ENCODE measurements at regions not wholly inside any gene's neighbourhood (a gene's known extent, or its start where the extent isn't known, plus 50 kb on each side); places are given as distances from the start of the nearest gene placed in this dataset.

DNA sequence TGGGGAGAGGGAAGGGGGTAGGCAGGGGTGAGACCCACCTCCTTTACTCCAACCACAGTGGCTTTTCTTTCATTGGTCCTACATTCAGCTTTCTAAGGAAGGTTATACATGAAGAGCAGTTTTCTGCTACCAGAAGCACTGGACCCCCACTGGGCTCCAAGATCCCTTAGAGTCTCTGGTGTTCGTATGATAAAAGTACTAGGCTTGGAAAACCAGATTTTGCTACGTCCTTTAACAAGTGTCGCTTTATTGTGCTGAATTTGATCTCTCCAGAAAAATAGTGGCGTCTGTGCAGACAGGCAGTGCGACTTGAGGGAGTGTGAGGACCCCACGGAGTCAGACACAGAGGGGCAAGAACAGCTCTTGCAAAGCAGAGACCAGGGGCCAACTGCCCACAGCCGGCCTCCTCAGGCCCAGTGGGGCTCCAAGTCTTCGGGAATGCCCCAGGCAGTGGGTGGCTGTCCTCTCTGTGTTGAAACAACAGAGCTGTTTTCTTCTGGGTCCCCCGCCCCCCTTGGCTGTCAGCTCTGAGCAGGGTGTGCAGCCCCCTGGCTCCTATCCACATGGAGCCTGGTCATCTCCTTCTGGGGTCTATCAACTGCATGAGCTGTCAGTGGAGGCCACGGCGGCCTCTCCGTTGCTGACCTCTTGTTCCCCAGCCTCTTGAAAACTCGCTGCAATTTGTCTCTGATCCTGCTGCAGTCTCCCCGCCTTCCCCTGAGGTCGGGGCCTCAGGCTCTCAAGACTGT, 333.2 kb downstream of the RPS24 start:
- DNase-seq (ENCODE audit: low spot score), result no peak

DNA sequence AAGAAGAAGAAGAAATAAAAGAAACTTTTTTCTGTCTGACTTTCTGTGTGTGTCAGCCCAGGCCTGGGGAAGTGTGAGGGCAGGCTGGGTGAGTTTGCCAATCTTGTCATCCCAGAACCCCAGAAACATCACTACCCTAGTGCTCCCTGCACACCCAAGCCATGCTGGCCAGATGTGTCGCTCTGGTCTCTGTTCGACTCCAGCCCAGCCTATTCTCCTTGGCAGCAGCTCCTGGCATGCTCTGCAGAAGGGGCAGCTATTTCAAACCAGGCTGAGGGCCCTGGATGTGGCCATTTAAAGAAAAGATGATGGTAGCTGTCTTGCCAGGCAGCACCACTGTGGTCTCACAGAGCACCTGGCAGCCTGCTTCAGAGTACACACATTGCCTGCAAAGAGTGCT, 334.1 kb downstream of the RPS24 start:
- no peak for DNase-seq (ENCODE audit: low spot score)

DNA sequence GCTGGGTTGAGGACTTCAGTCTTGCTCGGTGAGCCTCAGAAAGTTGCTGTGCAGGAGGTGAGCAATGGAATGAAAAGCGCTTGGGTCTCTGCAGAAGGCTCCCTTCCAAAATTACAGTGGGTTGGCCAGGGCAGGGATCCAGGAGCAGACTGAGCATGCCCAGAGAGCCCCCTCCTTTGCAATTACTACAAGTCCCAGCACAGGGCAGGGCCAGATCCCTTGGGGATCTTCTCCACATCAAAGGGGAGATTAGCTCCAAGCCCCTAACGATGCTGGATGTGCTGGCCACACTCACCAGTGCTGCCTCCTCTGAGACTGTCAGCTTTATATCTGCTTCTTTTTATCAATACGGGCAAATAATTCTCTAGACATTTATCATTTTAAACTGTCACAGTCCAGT, 337.5 kb downstream of the RPS24 start:
- DNase-seq (ENCODE audit: low spot score), result no peak

DNA sequence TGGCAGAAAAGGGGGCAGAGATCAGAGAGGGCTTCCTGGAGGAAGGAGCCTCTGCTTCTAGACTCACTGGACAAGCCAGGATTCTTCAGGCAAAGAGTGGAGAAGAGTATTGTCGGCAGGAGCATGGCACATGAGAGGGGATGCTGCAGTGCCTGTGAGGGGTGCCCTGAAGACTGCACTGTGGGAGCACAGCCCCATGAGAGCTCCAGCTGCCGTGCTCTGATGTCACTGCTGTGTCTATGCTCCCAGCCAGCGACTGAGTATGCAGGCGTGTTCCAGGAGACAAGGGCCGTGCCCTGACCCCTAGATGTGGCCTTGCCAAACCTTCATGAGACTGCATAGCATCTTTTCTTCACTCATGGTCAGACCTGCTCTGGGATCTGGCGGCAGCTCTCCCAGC, 339.1 kb downstream of the RPS24 start:
- DNase-seq (ENCODE audit: low spot score), result no peak

DNA sequence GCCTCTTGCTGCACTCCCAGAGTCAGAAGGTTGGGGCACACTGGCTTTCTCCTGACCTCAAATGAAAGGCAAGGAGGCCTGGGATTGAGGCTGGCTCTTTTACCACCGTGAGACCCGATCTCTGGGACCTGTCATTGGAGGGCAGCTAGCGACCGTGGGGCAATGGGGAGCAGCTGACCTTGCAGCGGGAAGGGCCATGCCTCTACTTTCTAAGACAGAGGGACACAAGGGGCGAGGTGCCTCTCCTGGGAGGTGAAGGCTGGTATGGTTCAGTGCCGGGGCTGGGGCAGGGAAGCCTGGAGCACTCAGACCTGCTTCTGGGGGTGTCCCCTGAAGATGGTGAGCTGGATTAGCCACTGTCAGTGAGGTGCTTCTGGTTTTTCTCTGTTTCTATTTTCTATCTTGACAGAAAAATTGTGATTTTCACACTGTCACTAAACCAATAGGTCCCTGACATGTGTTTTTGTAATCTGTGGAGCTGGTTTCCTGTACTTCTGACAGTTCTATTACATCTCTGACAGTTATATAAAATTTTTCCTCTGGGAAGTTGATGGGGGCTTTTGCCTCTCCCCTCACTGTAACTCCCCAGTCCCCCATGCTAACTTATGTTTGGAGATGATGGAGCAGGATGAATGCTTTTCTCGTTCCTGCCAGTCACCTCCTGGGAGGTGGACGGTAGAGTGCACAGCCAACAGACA, 340.8 kb downstream of the RPS24 start:
- DNase-seq (ENCODE audit: low spot score), result no peak

DNA sequence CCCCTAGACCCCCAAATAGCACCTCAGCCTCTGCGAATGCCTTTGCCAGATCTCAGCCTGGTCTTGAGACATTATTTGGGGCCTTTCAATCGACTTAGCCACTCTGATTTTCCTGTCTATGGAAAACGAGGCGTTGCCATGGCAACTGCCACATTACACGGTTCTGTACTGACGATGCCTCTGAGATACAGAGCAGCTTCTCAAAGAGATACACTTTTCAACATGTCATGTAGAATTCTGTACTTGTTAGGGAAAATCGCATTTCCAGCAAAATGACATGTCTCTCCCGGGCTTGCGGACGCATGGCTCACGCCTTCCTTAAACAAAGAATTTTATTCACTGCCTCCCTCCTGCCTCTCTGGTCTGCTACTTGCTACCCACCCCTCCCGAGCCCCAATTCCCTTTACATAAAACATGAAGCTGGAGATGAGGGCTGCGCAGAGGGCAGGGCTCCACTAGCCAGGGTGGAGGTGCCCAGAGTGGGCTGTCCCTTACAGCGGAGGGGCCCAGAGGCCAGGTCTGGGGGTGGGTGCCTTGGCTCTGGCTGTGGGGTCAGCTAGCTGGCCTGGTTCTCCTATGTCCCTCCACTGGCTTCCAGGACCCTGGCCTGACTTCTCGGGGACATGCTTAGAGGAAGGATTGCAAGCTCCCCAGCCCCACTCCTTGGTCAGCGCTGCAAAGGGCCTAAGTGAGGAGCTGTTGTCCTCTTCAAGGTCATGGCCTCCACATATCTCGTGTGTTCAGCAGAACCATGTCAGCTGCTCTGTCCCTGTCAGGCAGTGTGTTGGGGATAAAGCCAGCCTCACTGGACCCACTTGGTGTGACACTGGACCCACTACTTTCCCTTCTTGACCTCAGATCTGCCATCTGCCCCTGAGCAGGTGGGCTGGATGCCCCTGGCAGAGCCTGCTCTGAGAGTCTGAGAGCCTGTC, 342.5 kb downstream of the RPS24 start:
- DNase-seq (ENCODE audit: low spot score), result no peak

DNA sequence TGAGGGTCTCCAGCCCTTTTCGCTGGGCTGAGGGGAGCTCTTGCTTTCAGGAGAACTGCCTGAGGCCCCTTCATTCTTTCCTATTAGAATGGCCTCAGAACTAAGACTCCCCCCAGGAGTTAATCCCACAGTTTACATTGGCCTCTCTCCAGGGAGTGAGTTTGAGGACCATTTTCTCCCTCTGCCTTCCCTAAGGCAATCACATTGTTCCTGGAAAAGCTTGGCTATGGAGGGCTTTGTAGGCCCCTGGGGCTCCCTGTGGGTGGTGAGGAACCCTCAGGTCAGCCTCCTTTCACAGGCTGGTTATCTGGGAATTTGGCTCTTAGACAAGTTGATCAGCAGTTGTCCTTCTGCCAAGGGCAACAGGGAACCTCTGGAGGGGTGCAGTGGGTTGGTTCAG, 343.7 kb downstream of the RPS24 start:
- DNase-seq (ENCODE audit: low spot score), result no peak

DNA sequence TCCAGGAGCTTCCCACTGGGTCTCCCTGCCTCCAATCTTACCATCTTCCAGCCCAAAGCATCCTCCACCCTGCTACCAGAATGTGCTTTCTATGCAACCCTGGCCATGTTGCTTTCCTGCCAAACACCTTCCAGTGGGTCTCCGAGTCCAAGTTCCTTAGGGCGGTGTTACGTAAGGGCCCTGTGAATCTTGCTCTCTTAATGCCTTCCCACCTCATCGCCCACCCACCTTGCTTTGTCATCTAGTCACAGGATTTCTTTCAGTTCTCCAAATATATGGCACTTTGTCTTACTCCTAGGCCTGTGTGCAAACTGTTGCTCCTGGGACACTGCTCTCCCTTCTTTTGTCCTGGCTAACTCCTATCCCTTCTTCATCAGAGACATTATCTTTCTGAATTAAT, 344.5 kb downstream of the RPS24 start:
- no peak for DNase-seq (ENCODE audit: low spot score)

DNA sequence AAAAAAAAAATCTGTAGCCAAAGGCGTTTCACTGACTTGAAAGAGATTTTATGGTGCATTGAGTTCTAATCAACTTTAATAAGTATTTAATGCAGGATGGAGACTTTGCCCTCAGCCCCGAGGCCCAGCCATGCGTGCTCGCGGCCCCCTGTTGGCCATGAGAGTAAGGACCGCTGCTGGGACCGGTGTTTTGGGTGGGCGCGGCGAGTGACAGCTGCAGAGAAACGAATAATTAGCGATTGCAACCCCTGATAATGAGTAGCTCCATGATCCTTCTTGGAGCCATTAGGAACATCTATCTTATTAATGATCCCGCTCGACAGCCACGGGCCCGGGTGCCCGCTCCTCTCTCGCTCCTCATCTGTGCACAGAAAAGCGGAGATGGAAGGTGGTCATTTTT, 347.4 kb downstream of the RPS24 start:
- DNase-seq (ENCODE audit: low spot score), result no peak

DNA sequence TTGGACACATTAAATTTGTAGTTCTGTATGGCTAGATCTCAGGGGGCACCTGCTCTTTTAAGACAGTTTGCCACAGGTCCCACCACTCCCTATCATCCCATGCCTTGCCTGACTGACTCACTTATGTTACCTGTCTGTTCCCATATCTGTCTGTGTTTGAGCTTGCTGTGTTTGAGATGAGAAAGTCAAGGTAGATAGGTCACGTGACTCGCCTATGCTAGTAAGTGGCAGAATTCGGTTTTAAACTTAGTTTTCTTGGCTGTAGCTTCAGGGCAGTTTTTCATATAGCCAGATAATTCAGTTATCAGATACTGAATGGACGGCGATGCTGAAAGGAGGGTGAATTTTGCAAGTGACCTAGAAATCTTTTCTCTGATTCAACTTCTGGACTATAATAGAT, 348.4 kb downstream of the RPS24 start:
- DNase-seq (ENCODE audit: low spot score), result no peak

DNA sequence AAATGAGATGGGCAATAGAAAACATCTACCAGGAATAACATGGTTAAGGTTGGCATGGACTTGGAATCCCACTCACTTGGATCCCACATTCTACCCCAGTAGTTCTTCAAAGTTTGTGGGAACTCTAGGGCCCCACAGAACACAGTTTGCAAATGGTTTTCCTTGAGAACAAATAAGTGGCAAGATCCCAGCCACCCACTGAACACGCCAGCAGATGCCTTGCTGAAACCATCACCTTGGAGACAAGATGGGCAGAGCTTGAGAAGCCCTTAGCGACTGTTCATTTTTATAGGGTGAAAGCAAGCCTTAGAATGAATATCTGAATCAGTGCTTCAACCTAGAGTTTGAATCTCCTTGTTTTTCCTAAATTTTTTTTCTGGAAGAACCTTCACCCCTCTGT, 349.1 kb downstream of the RPS24 start:
- no peak for DNase-seq (ENCODE audit: low spot score)

DNA sequence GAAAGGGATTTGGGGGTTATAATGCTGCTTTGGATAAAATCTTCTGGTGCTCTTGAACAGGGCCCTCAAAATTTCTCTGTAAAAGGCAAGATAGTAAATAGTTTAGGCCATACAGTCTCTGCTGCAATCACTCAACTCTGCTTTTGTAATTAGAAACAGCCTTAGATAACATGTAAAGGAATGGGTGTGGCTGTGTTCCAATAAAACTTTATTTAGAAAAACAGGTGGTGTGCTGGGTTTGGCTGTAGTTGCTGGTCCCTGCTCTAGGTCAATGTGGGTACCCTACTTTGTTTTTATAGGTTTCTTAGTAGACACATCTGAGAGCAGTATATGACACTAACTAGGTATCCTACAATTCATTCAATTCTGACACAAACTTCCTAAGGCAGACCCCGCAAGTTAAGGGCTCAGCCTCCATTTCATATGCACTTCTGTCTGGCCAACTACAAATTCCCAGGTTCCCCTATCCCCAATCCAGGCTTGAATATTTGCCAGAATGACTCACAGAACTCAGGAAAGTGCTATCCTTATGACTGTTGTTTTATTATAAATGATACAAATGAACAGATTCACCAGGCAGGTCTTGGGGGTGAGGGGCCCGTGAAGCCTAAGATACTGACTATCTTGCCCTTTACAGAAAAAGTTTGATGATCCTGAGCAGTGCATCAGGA, 349.9 kb downstream of the RPS24 start:
- no peak for DNase-seq (ENCODE audit: low spot score)

DNA sequence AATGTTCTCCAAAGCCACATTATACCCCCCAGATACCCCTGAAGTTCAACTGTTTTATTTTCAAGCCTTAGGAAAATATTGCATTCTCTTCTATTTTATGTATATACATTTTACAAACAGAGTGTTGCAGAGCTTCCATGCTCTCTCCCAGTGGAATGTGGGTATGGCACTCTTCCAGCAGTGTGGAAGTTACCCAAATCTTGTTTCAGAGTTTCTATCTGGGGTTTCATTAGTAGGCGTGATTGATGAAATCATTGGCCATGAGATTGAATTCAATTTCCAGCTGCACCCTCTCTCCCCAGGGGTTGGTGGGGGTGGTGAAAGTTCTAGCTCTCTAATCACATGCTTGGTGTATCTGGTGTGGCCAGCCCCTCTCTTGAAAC, 350.4 kb downstream of the RPS24 start:
- no peak for DNase-seq (ENCODE audit: low spot score)

DNA sequence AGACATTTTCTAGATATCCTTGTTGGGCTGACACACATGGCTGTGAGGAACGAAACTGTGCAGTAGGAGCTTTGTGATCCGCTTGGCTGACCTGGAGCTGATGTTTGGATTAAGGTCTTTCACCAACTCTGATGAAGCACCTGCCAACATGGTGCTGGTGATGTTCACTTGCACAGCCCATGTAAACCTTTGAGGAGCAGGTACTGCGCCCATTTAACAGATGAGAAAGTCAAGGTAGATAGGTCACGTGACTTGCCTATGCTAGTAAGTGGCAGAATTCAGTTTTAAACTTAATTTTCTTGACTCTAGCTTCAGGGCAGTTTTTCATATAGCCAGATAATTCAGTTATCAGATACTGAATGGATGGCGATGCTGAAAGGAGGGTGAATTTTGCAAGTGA, 351.9 kb downstream of the RPS24 start:
- no peak for DNase-seq (ENCODE audit: low spot score)

DNA sequence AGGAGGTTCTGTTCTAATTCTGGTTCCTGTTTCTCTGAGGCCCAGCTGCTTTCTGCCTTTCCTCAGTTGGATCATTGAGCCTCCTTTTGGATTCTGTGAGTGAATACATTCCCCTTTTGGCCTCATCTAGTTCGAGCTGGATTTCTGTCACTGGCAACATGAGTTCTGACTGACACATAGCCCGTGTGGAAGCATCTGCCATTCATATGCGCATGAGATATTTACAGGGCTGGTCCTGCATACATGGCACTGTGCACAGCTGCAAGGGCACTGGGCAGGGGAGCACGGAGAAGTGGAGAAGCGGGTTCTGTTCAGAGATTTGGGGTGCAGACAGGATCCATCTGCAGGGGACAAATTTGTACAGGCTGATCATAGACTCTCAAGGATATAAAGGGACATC, 352.8 kb downstream of the RPS24 start:
- no peak for DNase-seq (ENCODE audit: low spot score)

DNA sequence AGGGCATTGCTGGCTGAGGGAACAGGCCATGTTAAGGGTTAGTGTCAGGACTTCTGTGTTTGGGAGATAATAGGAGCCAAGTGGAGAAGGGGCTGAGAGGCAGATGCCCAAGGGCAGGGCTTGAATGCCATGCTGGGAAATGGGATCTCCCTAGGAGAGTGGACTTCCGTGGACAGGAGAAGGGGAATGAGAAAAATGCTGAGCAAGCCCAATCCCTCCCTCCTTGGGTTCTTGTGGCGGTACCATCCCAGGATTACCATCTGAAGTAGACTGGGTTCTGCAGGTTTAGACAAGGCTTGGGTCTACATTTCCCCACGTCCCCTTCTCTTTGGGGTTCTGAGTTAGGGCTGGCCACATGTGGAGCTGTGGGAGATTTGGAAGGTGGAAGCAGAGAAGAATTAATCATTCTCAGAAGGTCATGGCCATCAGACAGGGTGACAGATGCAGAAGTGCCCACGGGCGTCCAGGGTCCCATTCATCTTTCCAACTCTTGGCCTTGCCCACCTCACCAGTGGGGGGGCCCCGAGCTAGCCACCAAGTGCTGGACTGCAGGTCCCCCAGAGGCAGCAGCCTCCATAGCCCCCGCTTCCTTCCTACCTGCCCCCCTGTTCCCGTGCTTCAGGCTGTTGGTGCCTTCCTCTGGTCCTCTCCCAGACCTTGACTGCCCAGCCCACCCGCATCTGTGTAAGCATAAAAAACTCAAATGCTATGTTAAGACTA, 354.8 kb downstream of the RPS24 start:
- DNase-seq (ENCODE audit: low spot score), result no peak

DNA sequence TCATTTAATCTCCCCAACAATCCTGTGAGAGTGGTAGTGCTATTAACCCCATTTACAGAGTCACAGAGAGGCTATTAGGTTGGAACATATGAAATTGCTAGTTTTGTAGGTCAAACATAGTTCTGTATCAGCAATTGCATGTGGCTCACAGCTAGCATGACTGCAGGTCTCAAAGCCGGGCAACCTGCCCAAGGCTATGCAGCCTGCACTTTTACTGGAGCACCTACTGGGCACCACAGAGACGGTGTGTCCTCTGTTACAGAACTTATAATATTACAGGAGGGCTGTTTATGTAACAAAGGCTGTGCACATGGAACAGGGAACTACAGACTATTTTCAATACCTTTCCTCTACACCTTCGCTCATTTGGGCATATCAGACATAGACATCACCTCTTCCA, 355.8 kb downstream of the RPS24 start:
- DNase-seq (ENCODE audit: low spot score), result no peak

DNA sequence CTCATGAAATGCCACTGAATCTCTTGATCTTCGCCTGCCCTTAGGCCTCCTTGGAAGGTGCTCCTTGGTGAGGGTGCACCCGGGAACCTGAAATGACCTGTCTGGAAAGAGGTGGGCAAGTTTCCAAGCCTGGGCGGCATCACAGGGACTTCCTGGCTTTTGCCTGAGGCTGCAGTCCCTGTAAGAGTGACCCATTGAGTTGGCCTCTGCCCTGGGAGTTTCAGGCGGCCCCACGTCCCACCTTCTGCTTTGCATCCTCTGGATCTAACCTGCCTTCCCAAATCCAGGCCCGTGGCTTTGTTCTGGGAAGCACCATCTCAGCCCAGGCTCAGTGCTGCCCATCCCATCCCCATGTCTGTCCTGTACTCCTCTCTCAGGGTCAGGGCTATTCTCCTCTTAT, 356.4 kb downstream of the RPS24 start:
- DNase-seq (ENCODE audit: low spot score), result no peak

DNA sequence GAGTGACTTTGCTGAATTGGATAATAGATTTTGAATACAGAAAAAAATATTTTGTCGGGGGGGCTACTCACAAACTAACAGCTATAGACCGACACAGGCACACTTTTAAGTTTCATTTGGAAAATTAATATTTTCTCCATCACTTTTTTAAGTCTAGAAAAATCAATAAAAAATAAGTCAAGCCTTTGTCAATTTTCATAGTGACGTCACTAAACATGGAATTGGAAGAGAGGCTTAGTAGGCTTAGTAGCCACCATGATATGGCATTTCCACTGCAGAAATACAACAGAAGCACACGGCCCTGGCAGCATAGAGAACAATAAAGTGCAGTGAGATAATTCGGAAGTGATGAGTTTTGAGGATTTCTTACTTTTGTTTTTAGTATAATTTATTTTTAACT, 357.2 kb downstream of the RPS24 start:
- no peak for DNase-seq (ENCODE audit: low spot score)

DNA sequence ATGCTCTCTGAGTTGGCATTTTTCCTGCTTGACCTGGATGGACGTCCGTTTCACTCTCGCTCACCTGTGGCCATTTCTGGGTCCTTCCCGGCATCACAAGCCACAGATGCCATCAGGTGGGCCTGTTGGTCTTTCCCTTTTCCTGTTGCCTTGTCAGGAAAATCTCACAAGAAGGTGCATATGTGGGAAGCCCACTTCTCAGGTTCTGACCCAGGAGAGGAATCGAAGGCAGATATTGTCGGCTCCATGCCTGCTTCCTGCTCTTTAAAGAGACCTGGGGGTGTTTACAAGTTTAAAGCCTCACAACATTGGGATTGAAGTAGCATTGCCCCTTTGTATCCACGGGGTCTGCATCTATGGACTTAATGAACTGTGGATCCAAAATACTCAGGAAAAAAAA, 357.9 kb downstream of the RPS24 start:
- no peak for DNase-seq (ENCODE audit: low spot score)

DNA sequence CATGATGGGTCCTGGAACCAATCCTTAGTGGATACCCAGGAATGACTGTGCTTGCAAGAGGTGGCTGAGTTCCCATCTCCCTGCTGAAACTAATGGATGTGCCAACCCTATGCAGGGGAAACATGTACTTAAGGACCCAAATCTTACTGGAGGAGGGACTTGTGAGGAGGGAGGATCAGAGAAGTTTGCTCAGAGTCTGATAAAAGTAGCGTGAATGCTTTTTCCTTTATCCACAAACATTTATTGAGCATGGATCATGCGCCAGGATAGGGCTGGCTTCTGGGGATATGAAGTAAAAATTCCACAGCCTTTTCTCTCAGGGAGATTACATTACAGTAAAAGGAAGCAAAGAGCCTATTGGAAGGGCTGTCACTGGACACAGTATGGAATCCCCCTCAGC, 358.5 kb downstream of the RPS24 start:
- no peak for DNase-seq (ENCODE audit: low spot score)

DNA sequence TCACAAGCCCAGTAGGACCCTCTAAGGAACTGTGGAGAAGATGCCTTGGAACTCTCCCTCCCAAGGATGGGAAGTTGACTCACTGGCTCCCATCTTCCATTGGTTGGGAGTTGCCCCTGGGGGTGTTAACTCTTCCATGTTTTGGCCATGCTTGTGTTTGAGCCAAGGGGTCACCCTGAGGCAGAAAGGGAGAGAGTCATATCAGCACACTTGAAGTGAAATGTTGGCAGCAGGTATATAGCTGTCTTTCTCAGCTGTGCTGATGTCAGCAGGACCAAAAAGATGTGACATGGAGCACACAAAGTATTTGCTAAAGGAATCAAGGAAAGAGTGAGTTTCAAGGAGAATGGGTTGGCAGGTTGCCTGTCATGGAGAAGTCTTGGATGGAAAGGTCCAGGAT, 359.4 kb downstream of the RPS24 start:
- DNase-seq (ENCODE audit: low spot score), result no peak
